K562 (cell line): ENCODE measurements at regions not wholly inside any gene's neighbourhood (a gene's known extent, or its start where the extent isn't known, plus 50 kb on each side); places are given as distances from the start of the nearest gene placed in this dataset.

Source experiments
- ATAC-seq: fragments of 200-7000 bp; cut with Tn5 transposase; 3 replicates; pipeline ENCODE4 v1.9.1; 2020; ENCODE audit warnings: moderate library complexity
- BruUV-seq: library from RNA; stranded (reverse); fragments of 400-500 nt; replicated peaks from 2 replicates; lab custom pipeline; 2021; lab: Mats Ljungman, UMichigan
- CTCF ChIA-PET: fragments of 300-600 bp; formaldehyde crosslinking; extraction: SDS; loops from one replicate; lab custom pipeline; 2021; ENCODE audit warnings: low intra/inter-chr PET ratio; lab: Yijun Ruan, JAX
- POLR2A ChIA-PET: fragments of 300-600, 350-650 bp; sonication (Branson Sonifier 250); formaldehyde crosslinking; extraction: SDS; loops from one replicate; lab custom pipeline; 2021; ENCODE audit warnings: antibody characterized with exemption, inconsistent platforms; lab: Yijun Ruan, JAX
- DNase-seq, 4 experiments: peaks; one replicate each; pipeline versions ENCODE4 v3.0.0 to v3.0.0-alpha.2; 2011 to 2018; ENCODE audit warnings: low spot score in 3 of 4, mixed read lengths in 3 of 4; ENCODE audit errors: extremely low read depth in 1 of 4
- FAIRE-seq: peaks from 2 replicates; lab custom pipeline; 2011; peaks lifted over from hg19 to GRCh38; lab: Jason Lieb, UNC
- H2AFZ ChIP-seq: 2 replicates; pipeline ENCODE4 v1.6.0; 2011; ENCODE audit warnings: low read depth, low read length, control low read depth, inconsistent platforms
- H3K27ac ChIP-seq: fragments of 200-600 bp; 3 replicates; pipeline ENCODE4 v1.8.0; 2011; ENCODE audit warnings: low read depth, mild to moderate bottlenecking, control low read depth, inconsistent platforms, low read length, moderate library complexity, mixed read lengths; ENCODE audit errors: extremely low read depth
- H3K27me3 ChIP-seq, 2 experiments: fragments of 300-600 bp in 1 of 2; 2 replicates in 1 of 2; 3 replicates in 1 of 2; pipeline versions ENCODE4 v1.6.0 to v1.8.0; 2011; ENCODE audit warnings: inconsistent platforms in 2 of 2, low read length in 2 of 2, mild to moderate bottlenecking in 1 of 2, mixed read lengths in 1 of 2, moderate library complexity in 1 of 2; ENCODE audit not compliant: control insufficient read depth in 2 of 2, insufficient read depth in 2 of 2
- H3K36me3 ChIP-seq: fragments of 300-600 bp; 3 replicates; pipeline ENCODE4 v1.8.0; 2011; ENCODE audit warnings: mild to moderate bottlenecking, low read length, inconsistent platforms; ENCODE audit not compliant: control insufficient read depth, insufficient read depth
- H3K4me1 ChIP-seq, 2 experiments: fragments of 200-600 bp in 1 of 2; replicated peaks in 1 of 2; 2 replicates in 1 of 2; 3 replicates in 1 of 2; pipeline versions ENCODE4 v1.5.1 to v1.8.0; 2011; ENCODE audit warnings: inconsistent platforms in 2 of 2, low read length in 2 of 2, mild to moderate bottlenecking in 1 of 2, mixed read lengths in 1 of 2, moderate library complexity in 1 of 2; ENCODE audit not compliant: control insufficient read depth in 2 of 2, insufficient read depth in 2 of 2
- H3K4me2 ChIP-seq: 2 replicates; pipeline ENCODE4 v1.6.1; 2011; ENCODE audit warnings: low read length, control low read depth, inconsistent platforms, mixed read lengths; ENCODE audit not compliant: insufficient read depth
- H3K4me3 ChIP-seq: fragments of 200-600 bp; sonication (generic), shearing (Covaris generic); 2 replicates; pipeline ENCODE4 v1.5.1; 2016; ENCODE audit warnings: control low read depth, inconsistent platforms
- H3K79me2 ChIP-seq: fragments of 200-600 bp; 3 replicates; pipeline ENCODE4 v1.8.0; 2011; ENCODE audit warnings: low read length, inconsistent platforms; ENCODE audit not compliant: control insufficient read depth, insufficient read depth
- H3K9ac ChIP-seq, 2 experiments: 2 replicates each; pipeline versions ENCODE4 v1.6.0 to v1.6.1; 2011; ENCODE audit warnings: low read depth in 2 of 2, low read length in 2 of 2, control low read depth in 1 of 2, inconsistent platforms in 1 of 2, mild to moderate bottlenecking in 1 of 2, mixed read lengths in 1 of 2; ENCODE audit not compliant: insufficient read depth in 1 of 2
- H3K9me1 ChIP-seq: one replicate; pipeline ENCODE4 v1.6.0; 2011; ENCODE audit warnings: inconsistent platforms, mild to moderate bottlenecking, low read length, moderate library complexity; ENCODE audit not compliant: control insufficient read depth, insufficient read depth
- H3K9me3 ChIP-seq: replicated peaks from 2 replicates; pipeline ENCODE4 v1.5.1; 2011; ENCODE audit warnings: low read depth, low read length, inconsistent platforms; ENCODE audit not compliant: control insufficient read depth, insufficient read depth
- H4K20me1 ChIP-seq: replicated peaks from 2 replicates; pipeline ENCODE4 v1.6.1; 2011; ENCODE audit warnings: low read length, inconsistent platforms, mixed read lengths; ENCODE audit not compliant: control insufficient read depth, insufficient read depth
- ADNP ChIP-seq: fragments of 200-800 bp; sonication (Bioruptor generic); IDR thresholded peaks from 2 replicates; pipeline ENCODE4 v1.6.1; 2016; ENCODE audit warnings: missing genetic modification characterization, missing compliant biosample characterization
- BRD9 ChIP-seq: fragments of 450-650 bp; IDR thresholded peaks from 2 replicates; pipeline ENCODE4 v1.6.1; 2018; ENCODE audit warnings: low read depth; ENCODE audit not compliant: partially characterized antibody
- CREBBP ChIP-seq: IDR thresholded peaks from one replicate; pipeline ENCODE4 v1.6.1; 2012; ENCODE audit warnings: low read depth, mild to moderate bottlenecking, control low read depth, inconsistent platforms, low read length
- LARP7 ChIP-seq: fragments of 450-650 bp; IDR thresholded peaks from 2 replicates; pipeline ENCODE4 v1.6.1; 2016
- MYBL2 ChIP-seq, 2 experiments: fragments of 450-650 bp in 1 of 2; sonication (generic) in 1 of 2; formaldehyde crosslinking in 1 of 2; IDR thresholded peaks; 2 replicates each; pipeline versions ENCODE4 v1.6.1 to v1.8.1; 2017 to 2022; ENCODE audit warnings: borderline replicate concordance in 1 of 2, inconsistent platforms in 1 of 2, low read depth in 1 of 2, mild to moderate bottlenecking in 1 of 2, missing genetic modification reagents in 1 of 2, moderate library complexity in 1 of 2
- NCOR1 ChIP-seq: fragments of 450-650 bp; IDR thresholded peaks from 2 replicates; pipeline ENCODE4 v1.6.1; 2016; ENCODE audit warnings: mild to moderate bottlenecking, moderate library complexity
- ZNF133 ChIP-seq: fragments of 250-450 bp; sonication (Bioruptor Pico); IDR thresholded peaks from 2 replicates; pipeline ENCODE4 v1.4.0; 2020; ENCODE audit warnings: mild to moderate bottlenecking
- ZNF232 ChIP-seq: sonication (generic); formaldehyde crosslinking; IDR thresholded peaks from 2 replicates; pipeline ENCODE4 v1.8.0; 2022; ENCODE audit warnings: mild to moderate bottlenecking, missing genetic modification reagents
- WGBS: fragments of 100-300 bp; shearing (Covaris generic); methylation state at CpG from one replicate; pipeline ENCODE4 v1.1.6; 2016; ENCODE audit warnings: low coverage, mixed read lengths; ENCODE audit not compliant: insufficient coverage; ENCODE audit errors: missing lambda C conversion rate; 5-methylcytosine and 5-hydroxymethylcytosine counted together
- in situ Hi-C: fragments of 300-500 bp; cut with MboI; formaldehyde crosslinking; loops from 4 replicates; pipeline ENCODE4 v1.15.0; 2018; ENCODE audit warnings: inconsistent platforms, mixed read lengths
- intact Hi-C: fragments of 100-400 bp; cut with micrococcal nuclease; formaldehyde crosslinking; loops from 2 replicates; pipeline ENCODE4 v1.14.2; 2022
- TF ChIP-seq, protein P1 (sequence below): fragments of 250-450 bp; sonication (Bioruptor Pico); IDR thresholded peaks from 2 replicates; pipeline ENCODE4 v1.4.0; 2020; ENCODE audit warnings: mild to moderate bottlenecking, moderate library complexity, borderline replicate concordance
- TF ChIP-seq, protein P2 (sequence below): fragments of 150-350 bp; conservative IDR thresholded peaks from 2 replicates; pipeline ENCODE4 v1.6.1; 2014; ENCODE audit warnings: low read length
- TF ChIP-seq, protein P3 (sequence below): fragments of 250-450 bp; sonication (Bioruptor Pico); IDR thresholded peaks from 2 replicates; pipeline ENCODE4 v1.4.0; 2020; ENCODE audit warnings: mild to moderate bottlenecking, moderate library complexity

DNA sequence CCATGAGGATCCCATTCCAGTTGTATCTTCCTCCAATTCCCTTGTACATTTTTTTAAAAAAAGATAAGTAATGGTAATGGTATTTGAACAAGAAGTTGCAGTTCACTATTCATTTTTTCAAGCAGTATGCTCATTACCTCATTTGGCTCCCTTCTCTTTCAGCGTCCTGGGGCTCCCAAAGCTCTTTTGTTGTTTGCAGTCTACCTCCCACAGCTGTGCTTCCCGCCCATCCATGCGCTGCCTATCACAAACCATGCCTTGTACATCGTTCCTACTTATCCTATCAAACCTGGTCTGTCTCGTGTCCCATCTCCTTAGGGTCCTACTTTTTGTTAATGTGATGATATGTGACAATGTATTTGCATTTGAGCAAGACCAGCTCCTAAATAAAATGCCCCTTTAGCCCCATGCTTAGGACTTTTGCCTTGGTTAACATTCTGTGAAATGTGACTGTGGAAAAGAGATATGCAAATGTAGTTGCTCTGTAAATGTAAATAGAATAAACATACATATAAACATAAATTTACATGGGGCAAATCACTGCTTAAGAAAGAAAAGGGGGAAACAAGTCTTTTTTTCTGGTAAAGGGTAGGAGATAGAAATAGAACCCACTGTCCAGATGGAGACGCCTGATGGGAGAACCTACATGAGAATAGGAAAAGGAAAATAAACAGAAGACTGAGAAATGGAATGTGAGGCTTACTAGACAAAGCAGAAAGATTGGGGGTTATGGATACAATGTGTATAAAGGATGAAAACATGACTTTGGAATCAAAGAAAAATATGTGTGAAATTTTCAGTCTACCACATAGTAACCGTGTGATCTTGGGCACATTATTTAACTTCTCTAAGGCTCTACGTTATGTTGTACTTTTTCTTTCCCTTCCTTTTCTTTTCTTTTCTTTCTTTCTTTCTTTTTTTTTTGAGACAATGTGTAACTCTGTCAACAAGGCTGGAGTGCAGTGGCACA is 59.8 kb upstream of the PLXNA2 start:
- Histone ChIP-seq H3K36me3 (no peaks in the 10 kb centered on the region), H4K20me1 (no peaks in the 10 kb centered on the region), H3K27me3 (peaks cover 8 to 14% of the 10 kb centered on the region in 2 experiments; a peak in 4 of 5 replicates), H3K4me2 (no peak overlapping the region), H3K9me3 (no peaks in the 10 kb centered on the region), H3K27ac (no peak overlapping the region), H3K9me1 (no peaks in the 10 kb centered on the region), H3K9ac (no peak overlapping the region), H3K79me2 (no peaks in the 10 kb centered on the region), H2AFZ (no peak overlapping the region), H3K4me3 (no peak overlapping the region), H3K4me1 (no peaks in the 10 kb centered on the region)
- TF ChIP-seq ZNF133, result no peak
- no peak for TF ChIP-seq MYBL2 (IDR thresholded peaks at IDR 0.05; ENCODE audit: low read depth)
- no peak for TF ChIP-seq MYBL2 (CRISPR knock-in tag; IDR thresholded peaks at IDR 0.05; ENCODE audit: borderline replicate concordance)
- no peak for TF ChIP-seq CREBBP
- TF ChIP-seq LARP7, result no peak
- TF ChIP-seq BRD9, result no peak
- TF ChIP-seq NCOR1, result no peak
- TF ChIP-seq, protein P1, sequence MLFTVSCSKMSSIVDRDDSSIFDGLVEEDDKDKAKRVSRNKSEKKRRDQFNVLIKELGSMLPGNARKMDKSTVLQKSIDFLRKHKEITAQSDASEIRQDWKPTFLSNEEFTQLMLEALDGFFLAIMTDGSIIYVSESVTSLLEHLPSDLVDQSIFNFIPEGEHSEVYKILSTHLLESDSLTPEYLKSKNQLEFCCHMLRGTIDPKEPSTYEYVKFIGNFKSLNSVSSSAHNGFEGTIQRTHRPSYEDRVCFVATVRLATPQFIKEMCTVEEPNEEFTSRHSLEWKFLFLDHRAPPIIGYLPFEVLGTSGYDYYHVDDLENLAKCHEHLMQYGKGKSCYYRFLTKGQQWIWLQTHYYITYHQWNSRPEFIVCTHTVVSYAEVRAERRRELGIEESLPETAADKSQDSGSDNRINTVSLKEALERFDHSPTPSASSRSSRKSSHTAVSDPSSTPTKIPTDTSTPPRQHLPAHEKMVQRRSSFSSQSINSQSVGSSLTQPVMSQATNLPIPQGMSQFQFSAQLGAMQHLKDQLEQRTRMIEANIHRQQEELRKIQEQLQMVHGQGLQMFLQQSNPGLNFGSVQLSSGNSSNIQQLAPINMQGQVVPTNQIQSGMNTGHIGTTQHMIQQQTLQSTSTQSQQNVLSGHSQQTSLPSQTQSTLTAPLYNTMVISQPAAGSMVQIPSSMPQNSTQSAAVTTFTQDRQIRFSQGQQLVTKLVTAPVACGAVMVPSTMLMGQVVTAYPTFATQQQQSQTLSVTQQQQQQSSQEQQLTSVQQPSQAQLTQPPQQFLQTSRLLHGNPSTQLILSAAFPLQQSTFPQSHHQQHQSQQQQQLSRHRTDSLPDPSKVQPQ (CRISPR knock-in tag), result no peak
- no peak for TF ChIP-seq ZNF232 (CRISPR knock-in tag)
- TF ChIP-seq ADNP (tag), result no peak
- TF ChIP-seq, protein P2, sequence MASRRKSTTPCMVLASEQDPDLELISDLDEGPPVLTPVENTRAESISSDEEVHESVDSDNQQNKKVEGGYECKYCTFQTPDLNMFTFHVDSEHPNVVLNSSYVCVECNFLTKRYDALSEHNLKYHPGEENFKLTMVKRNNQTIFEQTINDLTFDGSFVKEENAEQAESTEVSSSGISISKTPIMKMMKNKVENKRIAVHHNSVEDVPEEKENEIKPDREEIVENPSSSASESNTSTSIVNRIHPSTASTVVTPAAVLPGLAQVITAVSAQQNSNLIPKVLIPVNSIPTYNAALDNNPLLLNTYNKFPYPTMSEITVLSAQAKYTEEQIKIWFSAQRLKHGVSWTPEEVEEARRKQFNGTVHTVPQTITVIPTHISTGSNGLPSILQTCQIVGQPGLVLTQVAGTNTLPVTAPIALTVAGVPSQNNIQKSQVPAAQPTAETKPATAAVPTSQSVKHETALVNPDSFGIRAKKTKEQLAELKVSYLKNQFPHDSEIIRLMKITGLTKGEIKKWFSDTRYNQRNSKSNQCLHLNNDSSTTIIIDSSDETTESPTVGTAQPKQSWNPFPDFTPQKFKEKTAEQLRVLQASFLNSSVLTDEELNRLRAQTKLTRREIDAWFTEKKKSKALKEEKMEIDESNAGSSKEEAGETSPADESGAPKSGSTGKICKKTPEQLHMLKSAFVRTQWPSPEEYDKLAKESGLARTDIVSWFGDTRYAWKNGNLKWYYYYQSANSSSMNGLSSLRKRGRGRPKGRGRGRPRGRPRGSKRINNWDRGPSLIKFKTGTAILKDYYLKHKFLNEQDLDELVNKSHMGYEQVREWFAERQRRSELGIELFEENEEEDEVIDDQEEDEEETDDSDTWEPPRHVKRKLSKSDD, result no peak
- TF ChIP-seq, protein P3, sequence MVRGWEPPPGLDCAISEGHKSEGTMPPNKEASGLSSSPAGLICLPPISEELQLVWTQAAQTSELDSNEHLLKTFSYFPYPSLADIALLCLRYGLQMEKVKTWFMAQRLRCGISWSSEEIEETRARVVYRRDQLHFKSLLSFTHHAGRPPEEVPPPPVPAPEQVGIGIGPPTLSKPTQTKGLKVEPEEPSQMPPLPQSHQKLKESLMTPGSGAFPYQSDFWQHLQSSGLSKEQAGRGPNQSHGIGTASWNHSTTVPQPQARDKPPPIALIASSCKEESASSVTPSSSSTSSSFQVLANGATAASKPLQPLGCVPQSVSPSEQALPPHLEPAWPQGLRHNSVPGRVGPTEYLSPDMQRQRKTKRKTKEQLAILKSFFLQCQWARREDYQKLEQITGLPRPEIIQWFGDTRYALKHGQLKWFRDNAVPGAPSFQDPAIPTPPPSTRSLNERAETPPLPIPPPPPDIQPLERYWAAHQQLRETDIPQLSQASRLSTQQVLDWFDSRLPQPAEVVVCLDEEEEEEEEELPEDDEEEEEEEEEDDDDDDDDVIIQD (CRISPR knock-in tag), result no peak
- BruUV-seq, result no TSS peak
- CTCF ChIA-PET, result no interaction called here
- DNase-seq, result no peak
- ATAC-seq, result no peak
- 0% methylated on average over 8 of the region's 8 CpGs for WGBS
- POLR2A ChIA-PET, result no interaction called here
- in situ Hi-C loops, result no loop called here
- no peak for FAIRE-seq
- intact Hi-C loops, result no loop called here
